Erythroblast (primary cell): ENCODE measurements at regions not wholly inside any gene's neighbourhood (a gene's known extent, or its start where the extent isn't known, plus 50 kb on each side); places are given as distances from the start of the nearest gene placed in this dataset.
"Not testable (repeated sequence)": the region's sequence is repeated elsewhere in the genome, so short reads cannot be mapped to it uniquely, and the experiment has no call there.

Experiments used
- DNase-seq, 2 experiments: peaks; one replicate each; lab custom pipeline; 2025; lab: John Stamatoyannopoulos, UW
- GATA1 ChIP-seq: IDR thresholded peaks from 2 replicates; pipeline ENCODE4 v1.6.1; 2011; ENCODE audit warnings: low read depth, mild to moderate bottlenecking, control low read depth, low read length, moderate library complexity
- POLR2A ChIP-seq: IDR thresholded peaks from 2 replicates; pipeline ENCODE4 v1.6.1; 2011; ENCODE audit warnings: mild to moderate bottlenecking, low read length

GRCh38 chr20:54736421-54736820, 261.0 kb downstream of the DOK5 start:
- TF ChIP-seq POLR2A (no peak), GATA1 (no peak)
- DNase-seq, result no peak

GRCh38 chr20:54733687-54734086, 258.3 kb downstream of the DOK5 start:
- DNase-seq, result no peak
- no peak for TF ChIP-seq GATA1
- TF ChIP-seq POLR2A, result no peak

- TF ChIP-seq GATA1, result no peak
- TF ChIP-seq POLR2A, result no peak
- no peak for DNase-seq
Observed at GRCh38 chr20:54727490-54727889, 252.1 kb downstream of the DOK5 start.

GRCh38 chr20:54726687-54727300, 251.4 kb downstream of the DOK5 start:
- TF ChIP-seq GATA1, result no peak
- TF ChIP-seq POLR2A, result no peak
- DNase-seq, result no peak

GRCh38 chr20:54725266-54725665, 249.9 kb downstream of the DOK5 start:
- DNase-seq, result not testable (repeated sequence)

- TF ChIP-seq GATA1 (no peak), POLR2A (no peak)
Observed at GRCh38 chr20:54723723-54724122, 248.3 kb downstream of the DOK5 start.

GRCh38 chr20:54717983-54718382, 242.6 kb downstream of the DOK5 start:
- no peak for DNase-seq
- TF ChIP-seq GATA1, result no peak
- no peak for TF ChIP-seq POLR2A

More at GRCh38 chr20:54723723-54724122, 248.3 kb downstream of the DOK5 start:
- no peak for DNase-seq

GRCh38 chr20:54716790-54717189, 241.4 kb downstream of the DOK5 start:
- DNase-seq, result no peak
- TF ChIP-seq POLR2A, result no peak
- TF ChIP-seq GATA1, result no peak

GRCh38 chr20:54716174-54716747, 240.9 kb downstream of the DOK5 start:
- DNase-seq, result no peak
- TF ChIP-seq POLR2A, result no peak
- no peak for TF ChIP-seq GATA1

- no peak for DNase-seq
- TF ChIP-seq POLR2A (no peak), GATA1 (no peak)
Observed at GRCh38 chr20:54714817-54715216, 239.4 kb downstream of the DOK5 start.

- TF ChIP-seq GATA1 (no peak), POLR2A (no peak)
- no peak for DNase-seq
Observed at GRCh38 chr20:54713727-54714126, 238.3 kb downstream of the DOK5 start.

- DNase-seq, result no peak
- TF ChIP-seq POLR2A, result no peak
- TF ChIP-seq GATA1, result no peak
Observed at GRCh38 chr20:54711071-54711470, 235.7 kb downstream of the DOK5 start.

- TF ChIP-seq POLR2A (no peak), GATA1 (no peak)
- no peak for DNase-seq
Observed at GRCh38 chr20:54710341-54710740, 234.9 kb downstream of the DOK5 start.

GRCh38 chr20:54708229-54708628, 232.8 kb downstream of the DOK5 start:
- TF ChIP-seq GATA1, result no peak
- TF ChIP-seq POLR2A, result no peak
- no peak for DNase-seq

- DNase-seq, result no peak
- TF ChIP-seq POLR2A, result no peak
- TF ChIP-seq GATA1, result no peak
Observed at GRCh38 chr20:54707801-54708200, 232.4 kb downstream of the DOK5 start.
